ENCODE measurements at regions not wholly inside any gene's neighbourhood (a gene's known extent, or its start where the extent isn't known, plus 50 kb on each side); places are given as distances from the start of the nearest gene placed in this dataset.

DNA sequence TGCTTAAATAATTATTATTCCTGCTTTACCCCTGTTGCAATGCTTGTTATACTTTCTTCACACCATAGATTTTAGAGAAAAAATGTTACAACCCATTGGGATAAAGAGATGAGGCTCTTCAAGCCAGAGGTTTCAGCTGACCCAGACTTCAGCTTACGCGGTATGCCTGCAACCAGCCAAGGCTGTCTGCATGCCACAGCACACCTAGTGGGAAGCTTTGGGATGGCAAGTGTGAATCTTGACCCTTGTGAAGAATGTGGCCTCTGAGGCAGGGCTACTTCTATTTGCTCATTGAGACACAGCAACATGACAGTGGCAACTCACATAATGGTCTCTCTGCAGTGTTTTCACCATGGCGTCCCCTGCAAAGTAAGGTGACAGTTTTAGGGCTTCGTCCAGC, 193.9 kb upstream of the PIRT start:
- TF ChIP-seq REST (IDR thresholded peaks at IDR 0.05; ENCODE audit: insufficient replicate concordance, low read depth) (no peak), GABPA (IDR thresholded peaks at IDR 0.05; ENCODE audit: low read depth) (no peak), POLR2AphosphoS5 (IDR thresholded peaks at IDR 0.05; ENCODE audit: low read depth) (no peak), SPI1 (IDR thresholded peaks at IDR 0.05; ENCODE audit: borderline replicate concordance, low read depth) (no peak)
- TF ChIP-seq, protein P1, sequence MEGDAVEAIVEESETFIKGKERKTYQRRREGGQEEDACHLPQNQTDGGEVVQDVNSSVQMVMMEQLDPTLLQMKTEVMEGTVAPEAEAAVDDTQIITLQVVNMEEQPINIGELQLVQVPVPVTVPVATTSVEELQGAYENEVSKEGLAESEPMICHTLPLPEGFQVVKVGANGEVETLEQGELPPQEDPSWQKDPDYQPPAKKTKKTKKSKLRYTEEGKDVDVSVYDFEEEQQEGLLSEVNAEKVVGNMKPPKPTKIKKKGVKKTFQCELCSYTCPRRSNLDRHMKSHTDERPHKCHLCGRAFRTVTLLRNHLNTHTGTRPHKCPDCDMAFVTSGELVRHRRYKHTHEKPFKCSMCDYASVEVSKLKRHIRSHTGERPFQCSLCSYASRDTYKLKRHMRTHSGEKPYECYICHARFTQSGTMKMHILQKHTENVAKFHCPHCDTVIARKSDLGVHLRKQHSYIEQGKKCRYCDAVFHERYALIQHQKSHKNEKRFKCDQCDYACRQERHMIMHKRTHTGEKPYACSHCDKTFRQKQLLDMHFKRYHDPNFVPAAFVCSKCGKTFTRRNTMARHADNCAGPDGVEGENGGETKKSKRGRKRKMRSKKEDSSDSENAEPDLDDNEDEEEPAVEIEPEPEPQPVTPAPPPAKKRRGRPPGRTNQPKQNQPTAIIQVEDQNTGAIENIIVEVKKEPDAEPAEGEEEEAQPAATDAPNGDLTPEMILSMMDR (IDR thresholded peaks at IDR 0.05; ENCODE audit: insufficient read depth, low read length), result no peak

Measured in HL-60 (cell line).